Epithelial cell of proximal tubule (primary cell): ENCODE measurements at regions not wholly inside any gene's neighbourhood (a gene's known extent, or its start where the extent isn't known, plus 50 kb on each side); places are given as distances from the start of the nearest gene placed in this dataset.

Experiments
- DNase-seq: peaks from one replicate; pipeline ENCODE4 v3.0.0-alpha.2; 2011; ENCODE audit warnings: low read depth
- H3K4me3 ChIP-seq: 2 replicates; pipeline ENCODE4 v1.5.1; 2011; ENCODE audit warnings: low read depth, mild to moderate bottlenecking, low read length
- TF ChIP-seq, protein P1 (sequence below): conservative IDR thresholded peaks from 2 replicates; pipeline ENCODE4 v1.5.1; 2012; ENCODE audit warnings: low read depth, mild to moderate bottlenecking, low read length

DNA sequence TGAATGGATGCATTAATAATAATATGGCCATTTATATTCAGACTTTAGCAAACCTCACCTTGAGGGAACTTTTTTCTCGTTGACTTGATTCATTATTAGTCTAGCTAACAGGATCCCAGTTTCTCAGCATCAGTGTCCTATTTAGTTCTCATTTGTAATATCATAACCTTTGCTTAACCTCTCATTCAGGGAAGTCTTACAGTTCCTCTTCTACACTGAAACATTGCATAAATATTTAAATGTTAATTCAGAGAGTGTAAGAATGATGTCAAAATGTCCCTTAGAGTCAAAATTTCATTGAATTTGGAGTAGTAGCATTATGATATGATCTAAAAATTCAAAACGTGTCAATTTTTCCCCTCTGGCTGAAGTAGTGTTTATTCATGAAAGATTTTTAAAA is 650.1 kb downstream of the EFNA5 start:
- no peak overlapping the region for H3K4me3 ChIP-seq
- TF ChIP-seq, protein P1, sequence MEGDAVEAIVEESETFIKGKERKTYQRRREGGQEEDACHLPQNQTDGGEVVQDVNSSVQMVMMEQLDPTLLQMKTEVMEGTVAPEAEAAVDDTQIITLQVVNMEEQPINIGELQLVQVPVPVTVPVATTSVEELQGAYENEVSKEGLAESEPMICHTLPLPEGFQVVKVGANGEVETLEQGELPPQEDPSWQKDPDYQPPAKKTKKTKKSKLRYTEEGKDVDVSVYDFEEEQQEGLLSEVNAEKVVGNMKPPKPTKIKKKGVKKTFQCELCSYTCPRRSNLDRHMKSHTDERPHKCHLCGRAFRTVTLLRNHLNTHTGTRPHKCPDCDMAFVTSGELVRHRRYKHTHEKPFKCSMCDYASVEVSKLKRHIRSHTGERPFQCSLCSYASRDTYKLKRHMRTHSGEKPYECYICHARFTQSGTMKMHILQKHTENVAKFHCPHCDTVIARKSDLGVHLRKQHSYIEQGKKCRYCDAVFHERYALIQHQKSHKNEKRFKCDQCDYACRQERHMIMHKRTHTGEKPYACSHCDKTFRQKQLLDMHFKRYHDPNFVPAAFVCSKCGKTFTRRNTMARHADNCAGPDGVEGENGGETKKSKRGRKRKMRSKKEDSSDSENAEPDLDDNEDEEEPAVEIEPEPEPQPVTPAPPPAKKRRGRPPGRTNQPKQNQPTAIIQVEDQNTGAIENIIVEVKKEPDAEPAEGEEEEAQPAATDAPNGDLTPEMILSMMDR: no peak
- no peak for DNase-seq

DNA sequence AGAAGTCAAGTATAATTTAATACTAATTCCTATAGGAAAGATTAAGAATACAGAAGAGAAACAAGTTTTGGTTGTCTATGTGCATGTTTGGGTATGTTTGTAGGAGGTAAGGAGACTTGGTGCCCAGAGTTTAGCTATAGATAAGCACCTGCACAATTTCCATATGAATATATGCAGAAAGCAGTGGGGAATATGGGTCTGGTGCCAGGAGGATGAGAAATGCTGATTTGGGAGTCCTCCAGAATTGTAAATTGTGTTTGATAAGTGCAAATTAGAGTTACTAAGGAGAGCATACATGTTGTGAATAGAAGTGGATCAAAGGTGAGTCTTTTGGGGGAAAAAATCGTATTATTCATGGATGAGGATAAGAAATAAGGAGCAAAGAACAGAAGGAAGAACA is 653.1 kb downstream of the EFNA5 start:
- H3K4me3 ChIP-seq: no peak overlapping the region
- TF ChIP-seq, protein P1: no peak
- DNase-seq: no peak

DNA sequence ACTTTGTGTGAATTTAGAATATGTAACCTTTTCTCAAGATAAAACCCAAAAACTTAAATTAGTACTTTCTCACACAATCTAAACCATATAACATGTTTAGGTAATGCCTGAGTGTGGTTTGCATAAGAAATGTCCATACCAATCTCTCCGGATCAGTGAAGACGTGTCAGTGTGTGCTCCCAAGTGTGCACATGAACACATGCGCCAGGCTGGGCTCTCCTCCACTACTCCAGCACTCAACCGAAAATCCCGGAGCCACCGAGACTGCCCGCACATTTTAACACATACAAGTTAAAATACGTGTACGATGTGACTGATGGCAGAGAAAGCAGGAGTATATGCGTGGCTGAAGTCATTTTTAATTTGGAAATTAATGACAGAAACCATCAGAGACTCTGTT is 658.4 kb downstream of the EFNA5 start:
- H3K4me3 ChIP-seq: no peak overlapping the region
- TF ChIP-seq, protein P1: no peak
- DNase-seq: no peak

DNA sequence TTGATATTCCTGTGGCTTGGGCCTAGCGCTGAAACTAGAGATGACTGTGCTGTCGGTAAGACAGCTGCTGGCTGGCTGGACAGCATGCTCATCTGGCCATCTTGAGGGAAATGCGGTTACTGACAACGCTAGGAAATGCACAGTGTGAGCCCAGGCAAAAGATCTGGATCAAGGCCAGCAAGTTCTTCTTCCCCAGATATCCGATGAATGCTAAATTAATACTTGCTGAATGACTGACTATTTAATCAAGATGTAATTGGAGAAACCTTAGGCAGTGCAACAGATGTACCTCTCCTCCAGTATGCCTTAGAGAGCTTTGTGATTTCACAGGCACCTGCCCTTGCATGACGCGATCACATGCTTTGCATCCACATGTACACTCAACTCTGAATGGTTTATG is 659.1 kb downstream of the EFNA5 start:
- no peak for DNase-seq
- TF ChIP-seq, protein P1: no peak
- H3K4me3 ChIP-seq: no peak overlapping the region

DNA sequence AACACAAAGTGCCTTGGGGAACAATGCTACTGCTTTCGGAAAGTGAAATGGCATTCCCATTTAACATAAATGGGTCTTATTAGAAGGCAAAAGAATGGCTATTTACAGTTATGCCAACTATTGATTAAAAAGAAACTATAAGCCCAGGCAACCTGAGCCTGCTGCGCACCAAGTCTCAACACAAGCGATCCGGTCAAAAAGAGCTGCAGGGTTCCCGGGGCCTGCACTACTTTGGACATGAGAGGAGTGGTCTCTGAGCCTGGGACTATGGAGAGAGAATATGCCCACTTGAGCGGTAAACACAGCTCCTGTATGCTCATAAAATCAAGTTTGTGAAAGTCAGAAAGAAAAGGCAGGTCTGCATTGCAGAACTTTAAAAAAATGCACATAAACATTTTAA is 660.7 kb downstream of the EFNA5 start:
- TF ChIP-seq, protein P1: no peak
- DNase-seq: no peak
- H3K4me3 ChIP-seq: no peak overlapping the region

DNA sequence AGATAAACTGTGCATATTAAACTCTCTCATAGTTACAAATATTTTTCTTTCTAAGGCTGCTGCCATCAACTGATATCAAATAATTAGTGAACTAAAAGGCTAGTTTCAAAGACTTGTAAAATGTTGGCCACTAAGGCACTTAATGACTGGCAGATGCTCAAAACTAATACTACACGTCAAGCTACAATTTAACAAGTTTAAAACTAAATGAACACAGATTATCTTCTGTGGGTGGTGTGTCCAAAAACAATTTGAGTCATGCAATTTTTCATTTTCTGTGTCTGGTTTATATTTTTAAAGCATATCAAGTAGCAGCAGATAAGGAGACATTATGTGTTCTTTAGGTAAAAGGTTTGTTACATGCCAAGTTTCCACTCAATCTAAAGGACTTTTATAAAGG is 665.1 kb downstream of the EFNA5 start:
- DNase-seq: no peak
- TF ChIP-seq, protein P1: no peak
- no peak overlapping the region for H3K4me3 ChIP-seq

DNA sequence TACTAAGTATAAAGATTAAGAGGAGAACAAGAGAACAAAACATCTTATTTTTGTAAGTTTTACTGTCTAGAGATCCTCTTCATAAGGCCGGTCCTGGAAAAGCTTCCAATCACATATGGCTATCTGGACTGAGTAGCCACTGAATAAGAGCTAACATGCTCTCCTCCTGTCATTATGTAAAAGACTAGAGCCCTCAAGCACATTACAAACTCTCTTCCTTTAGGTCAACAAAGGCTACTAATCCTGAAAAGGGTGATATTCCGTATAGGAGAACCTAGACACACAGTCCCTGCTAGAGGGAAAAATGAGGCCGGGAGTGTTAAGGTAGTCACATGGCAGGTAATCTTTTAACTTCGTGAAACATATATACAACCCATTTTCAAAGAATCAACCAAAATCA is 665.6 kb downstream of the EFNA5 start:
- TF ChIP-seq, protein P1: no peak
- DNase-seq: no peak
- no peak overlapping the region for H3K4me3 ChIP-seq
